ENCODE measurements at regions not wholly inside any gene's neighbourhood (a gene's known extent, or its start where the extent isn't known, plus 50 kb on each side); places are given as distances from the start of the nearest gene placed in this dataset.
"Not testable (repeated sequence)": the region's sequence is repeated elsewhere in the genome, so short reads cannot be mapped to it uniquely, and the experiment has no call there.

GRCh38 chr4:79764120-79764519, 308.9 kb downstream of the ANTXR2 start:
- no peak overlapping the region for H3K27ac Mint-ChIP-seq
- no peaks in the 10 kb centered on the region for H3K27me3 Mint-ChIP-seq
- H3K9me3 Mint-ChIP-seq, result peaks cover 7% of the 10 kb centered on the region in 2 donors
- no peaks in the 10 kb centered on the region for H3K4me1 Mint-ChIP-seq
- H3K4me3 Mint-ChIP-seq, result no peak overlapping the region
- no peak for ATAC-seq
- no peak for DNase-seq

- H3K27ac Mint-ChIP-seq, result no peak overlapping the region
Measured at GRCh38 chr4:79763486-79764075, 309.4 kb downstream of the ANTXR2 start.

GRCh38 chr4:79759793-79760192, 313.2 kb downstream of the ANTXR2 start:
- DNase-seq, result no peak
- no peak for ATAC-seq
- H3K27me3 Mint-ChIP-seq, result no peaks in the 10 kb centered on the region
- no peaks in the 10 kb centered on the region for H3K4me1 Mint-ChIP-seq
- H3K9me3 Mint-ChIP-seq, result no peaks in the 10 kb centered on the region
- H3K27ac Mint-ChIP-seq, result no peak overlapping the region
- H3K4me3 Mint-ChIP-seq, result no peak overlapping the region

More at GRCh38 chr4:79763486-79764075, 309.4 kb downstream of the ANTXR2 start:
- DNase-seq (no peak), ATAC-seq (no peak)
- H3K4me3 Mint-ChIP-seq, result no peak overlapping the region
- H3K9me3 Mint-ChIP-seq, result peaks cover 7% of the 10 kb centered on the region in 2 donors
- no peaks in the 10 kb centered on the region for H3K27me3 Mint-ChIP-seq
- H3K4me1 Mint-ChIP-seq, result no peaks in the 10 kb centered on the region

- Mint-ChIP-seq H3K4me3 (no peak overlapping the region), H3K27ac (no peak overlapping the region), H3K4me1 (no peaks in the 10 kb centered on the region), H3K27me3 (no peaks in the 10 kb centered on the region), H3K9me3 (no peaks in the 10 kb centered on the region)
- ATAC-seq, result no peak
- no peak for DNase-seq
Measured at GRCh38 chr4:79757600-79757999, 315.4 kb downstream of the ANTXR2 start.

GRCh38 chr4:79756140-79756895, 316.7 kb downstream of the ANTXR2 start:
- H3K4me1 Mint-ChIP-seq, result no peaks in the 10 kb centered on the region
- no peak for ATAC-seq
- H3K27me3 Mint-ChIP-seq, result no peaks in the 10 kb centered on the region
- H3K9me3 Mint-ChIP-seq, result no peaks in the 10 kb centered on the region
- H3K27ac Mint-ChIP-seq, result no peak overlapping the region
- no peak overlapping the region for H3K4me3 Mint-ChIP-seq
- no peak for DNase-seq

- Mint-ChIP-seq H3K27me3 (no peaks in the 10 kb centered on the region), H3K9me3 (no peaks in the 10 kb centered on the region), H3K4me3 (no peak overlapping the region), H3K27ac (no peak overlapping the region), H3K4me1 (no peaks in the 10 kb centered on the region)
- ATAC-seq, result no peak
- DNase-seq, result no peak
Measured at GRCh38 chr4:79748835-79749234, 324.2 kb downstream of the ANTXR2 start.

GRCh38 chr4:79747252-79747651, 325.8 kb downstream of the ANTXR2 start:
- no peak overlapping the region for H3K4me3 Mint-ChIP-seq
- H3K27me3 Mint-ChIP-seq, result no peaks in the 10 kb centered on the region
- no peak for ATAC-seq
- DNase-seq, result no peak
- H3K27ac Mint-ChIP-seq, result no peak overlapping the region
- H3K4me1 Mint-ChIP-seq, result no peaks in the 10 kb centered on the region
- H3K9me3 Mint-ChIP-seq, result no peaks in the 10 kb centered on the region

- no peaks in the 10 kb centered on the region for H3K27me3 Mint-ChIP-seq
- ATAC-seq (no peak), DNase-seq (no peak)
- H3K27ac Mint-ChIP-seq, result no peak overlapping the region
- H3K9me3 Mint-ChIP-seq, result no peaks in the 10 kb centered on the region
- H3K4me1 Mint-ChIP-seq, result no peaks in the 10 kb centered on the region
- no peak overlapping the region for H3K4me3 Mint-ChIP-seq
Measured at GRCh38 chr4:79743014-79743413, 330.0 kb downstream of the ANTXR2 start.

- H3K4me1 Mint-ChIP-seq, result peaks cover 6% of the 10 kb centered on the region
- H3K27ac Mint-ChIP-seq, result no peak overlapping the region
- ATAC-seq, result no peak
- H3K9me3 Mint-ChIP-seq, result no peaks in the 10 kb centered on the region
- H3K4me3 Mint-ChIP-seq, result no peak overlapping the region
- DNase-seq, result no peak
- H3K27me3 Mint-ChIP-seq, result no peaks in the 10 kb centered on the region
Measured at GRCh38 chr4:79739912-79740311, 331.9 kb upstream of the GK2 start.

GRCh38 chr4:79723507-79723906, 315.5 kb upstream of the GK2 start:
- Mint-ChIP-seq H3K27ac (no peak overlapping the region), H3K4me3 (no peak overlapping the region), H3K27me3 (no peaks in the 10 kb centered on the region), H3K4me1 (no peaks in the 10 kb centered on the region), H3K9me3 (no peaks in the 10 kb centered on the region)
- DNase-seq, result no peak
- no peak for ATAC-seq

GRCh38 chr4:79700356-79700755, 292.3 kb upstream of the GK2 start:
- peaks cover under 1% of the 10 kb centered on the region for H3K27me3 Mint-ChIP-seq
- H3K4me1 Mint-ChIP-seq, result no peaks in the 10 kb centered on the region
- ATAC-seq (no peak), DNase-seq (no peak)
- no peak overlapping the region for H3K27ac Mint-ChIP-seq
- no peak overlapping the region for H3K4me3 Mint-ChIP-seq
- peaks cover 6 to 19% of the 10 kb centered on the region in 2 donors for H3K9me3 Mint-ChIP-seq

GRCh38 chr4:79697444-79697843, 289.4 kb upstream of the GK2 start:
- no peak for DNase-seq
- no peak for ATAC-seq
- Mint-ChIP-seq H3K27ac (no peak overlapping the region), H3K27me3 (peaks cover 13% of the 10 kb centered on the region), H3K4me1 (no peaks in the 10 kb centered on the region), H3K4me3 (no peak overlapping the region), H3K9me3 (peaks cover 12 to 30% of the 10 kb centered on the region in 2 donors)

- H3K4me1 Mint-ChIP-seq, H3K4me3 Mint-ChIP-seq, DNase-seq, ATAC-seq, H3K27ac Mint-ChIP-seq: not testable (repeated sequence)
- peaks cover 12 to 30% of the 10 kb centered on the region in 2 donors for H3K9me3 Mint-ChIP-seq
- H3K27me3 Mint-ChIP-seq, result peaks cover 13% of the 10 kb centered on the region
Measured at GRCh38 chr4:79696534-79696933, 288.5 kb upstream of the GK2 start.

- DNase-seq (no peak), ATAC-seq (no peak)
- peaks cover 12 to 30% of the 10 kb centered on the region in 2 donors for H3K9me3 Mint-ChIP-seq
- no peak overlapping the region for H3K27ac Mint-ChIP-seq
- H3K27me3 Mint-ChIP-seq, result peaks cover 13% of the 10 kb centered on the region
- H3K4me3 Mint-ChIP-seq, result no peak overlapping the region
- no peaks in the 10 kb centered on the region for H3K4me1 Mint-ChIP-seq
Measured at GRCh38 chr4:79695848-79696247, 287.8 kb upstream of the GK2 start.

- Mint-ChIP-seq H3K4me3 (no peak overlapping the region), H3K4me1 (no peaks in the 10 kb centered on the region), H3K27me3 (peaks cover 6% of the 10 kb centered on the region), H3K9me3 (peaks cover 10 to 12% of the 10 kb centered on the region in 2 donors), H3K27ac (no peak overlapping the region)
- DNase-seq (no peak), ATAC-seq (no peak)
Measured at GRCh38 chr4:79689740-79690139, 281.7 kb upstream of the GK2 start.

GRCh38 chr4:79688691-79689090, 280.7 kb upstream of the GK2 start:
- no peaks in the 10 kb centered on the region for H3K27me3 Mint-ChIP-seq
- no peaks in the 10 kb centered on the region for H3K4me1 Mint-ChIP-seq
- H3K27ac Mint-ChIP-seq, result no peak overlapping the region
- no peak for ATAC-seq
- H3K9me3 Mint-ChIP-seq, result peaks cover 2 to 6% of the 10 kb centered on the region in 2 donors
- no peak for DNase-seq
- no peak overlapping the region for H3K4me3 Mint-ChIP-seq

Measured in stimulated activated naive CD8-positive, alpha-beta T cell treated with anti-CD3 and anti-CD28 coated beads, Interleukin-15, amount 100 ng/mL, for 72 hours (primary cell).